Middle frontal gyrus (tissue), 1 donor: ENCODE measurements at regions not wholly inside any gene's neighbourhood (a gene's known extent, or its start where the extent isn't known, plus 50 kb on each side); places are given as distances from the start of the nearest gene placed in this dataset.
"Not testable (repeated sequence)": the region's sequence is repeated elsewhere in the genome, so short reads cannot be mapped to it uniquely, and the experiment has no call there.

Experiments used
- DNase-seq: peaks from one replicate; pipeline ENCODE4 v3.0.0-alpha.2; 2015; ENCODE audit warnings: low spot score; ENCODE audit errors: extremely low spot score

GRCh38 chr2:198917926-198918720 is 539.6 kb downstream of the SATB2 start:
- no peak for DNase-seq

DNA sequence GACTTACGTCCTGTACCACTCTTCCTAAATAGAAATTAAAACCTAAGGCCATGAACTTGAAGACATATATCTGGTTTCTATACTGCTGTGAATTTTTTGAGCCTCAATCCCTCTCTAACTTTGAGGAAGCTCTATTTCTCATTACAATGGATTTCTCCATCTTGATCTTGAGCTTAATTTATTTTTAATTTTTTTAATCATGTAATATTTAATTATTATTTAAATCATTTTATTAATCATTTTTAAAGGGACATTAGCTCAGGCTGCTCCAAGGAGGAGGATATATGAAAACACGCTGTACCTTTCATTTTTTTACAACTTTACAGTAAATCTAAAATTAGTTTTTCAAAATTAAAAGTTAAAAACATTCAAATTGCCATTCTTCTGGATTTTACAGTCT is 540.5 kb downstream of the SATB2 start:
- no peak for DNase-seq

GRCh38 chr2:198916548-198917080 is 541.1 kb downstream of the SATB2 start:
- DNase-seq, result no peak

GRCh38 chr2:198913394-198914152 is 544.2 kb downstream of the SATB2 start:
- no peak for DNase-seq

DNA sequence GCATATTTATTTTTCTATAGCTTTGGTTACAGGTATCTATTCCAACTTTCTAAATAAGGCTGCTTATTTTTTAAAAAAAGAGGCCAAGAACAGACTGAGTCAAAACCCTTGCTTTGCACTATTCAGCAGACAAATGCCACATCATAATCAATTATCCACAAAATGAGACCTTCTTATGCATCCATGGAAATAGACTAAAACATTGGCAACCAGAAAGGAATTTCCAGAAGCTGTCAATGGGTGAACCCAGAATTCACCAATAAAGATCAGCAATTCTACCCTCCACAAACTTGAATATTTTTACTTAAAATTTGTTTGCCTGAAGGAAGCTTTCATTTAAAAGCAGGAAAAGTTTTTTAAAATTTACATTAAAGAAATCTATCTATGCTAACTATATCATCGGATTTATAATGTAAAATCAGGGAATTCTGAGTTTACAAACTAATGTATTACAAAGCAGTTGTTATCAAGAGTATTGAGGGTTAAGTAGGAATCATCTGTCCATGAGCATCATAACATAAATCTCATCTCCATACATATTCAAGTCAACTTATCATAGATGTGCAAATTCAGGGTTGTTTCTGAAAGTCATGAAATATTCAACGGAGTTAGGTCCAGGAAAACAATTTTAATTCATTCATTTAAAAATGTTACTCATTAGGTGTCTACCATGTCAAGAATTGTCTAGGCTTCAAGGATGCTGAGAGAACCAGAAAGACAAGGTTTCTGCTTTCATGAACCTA is 548.0 kb downstream of the SATB2 start:
- no peak for DNase-seq

DNA sequence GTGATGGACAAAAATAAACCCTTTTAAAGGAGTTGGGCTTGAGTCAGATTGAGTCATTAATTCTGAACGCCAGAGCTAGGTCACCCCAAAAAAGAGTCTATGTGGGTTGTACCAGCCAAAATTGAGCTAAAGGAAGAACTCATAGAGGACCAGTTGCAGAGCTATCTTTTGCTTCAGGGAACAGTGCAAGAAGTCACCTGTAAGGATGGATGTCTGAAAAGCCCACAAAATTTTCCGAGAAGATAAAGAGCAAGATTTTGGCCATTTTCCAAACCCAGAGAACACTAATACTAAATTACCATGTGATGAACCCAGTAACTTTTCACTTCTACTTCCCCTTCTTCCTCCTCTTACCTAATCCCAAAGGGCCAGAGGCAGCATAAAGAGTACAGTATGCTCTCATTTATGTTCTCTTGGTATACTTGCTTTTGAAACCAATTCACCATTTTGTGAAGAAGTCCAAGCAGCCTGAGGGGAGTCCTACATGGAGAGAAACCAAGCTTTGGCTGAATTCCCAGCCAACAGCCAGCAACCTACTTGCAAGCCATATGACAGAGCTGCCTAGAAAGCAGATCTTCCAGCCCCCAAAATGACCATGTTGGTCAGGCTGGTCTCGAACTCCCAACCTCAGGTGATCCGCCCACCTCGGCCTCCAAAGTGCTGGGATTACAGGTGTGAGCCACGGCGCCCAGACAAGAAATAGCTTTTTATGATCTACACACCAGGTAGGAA is 551.7 kb downstream of the SATB2 start:
- DNase-seq, result no peak

DNA sequence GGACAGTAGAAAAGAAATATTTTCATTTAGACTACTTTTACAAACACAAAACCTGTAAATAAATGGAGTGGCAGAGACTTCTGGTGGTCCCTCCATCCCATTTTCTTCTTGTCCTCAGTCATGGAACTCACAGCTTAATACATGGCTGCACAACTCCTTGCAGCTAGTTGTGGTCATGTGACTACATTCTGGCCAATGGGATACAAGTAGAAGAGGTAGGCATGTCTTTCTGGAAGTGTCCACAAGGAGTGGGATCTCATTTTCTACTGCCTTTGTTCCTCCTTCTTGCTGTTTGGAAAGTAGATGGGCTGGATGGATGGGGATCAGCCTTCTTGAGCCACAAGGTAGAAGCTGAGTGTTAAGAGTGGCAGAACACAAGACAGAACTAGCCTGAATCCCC is 555.8 kb downstream of the SATB2 start:
- no peak for DNase-seq

GRCh38 chr2:198900141-198900540 is 557.6 kb downstream of the SATB2 start:
- DNase-seq, result no peak

DNA sequence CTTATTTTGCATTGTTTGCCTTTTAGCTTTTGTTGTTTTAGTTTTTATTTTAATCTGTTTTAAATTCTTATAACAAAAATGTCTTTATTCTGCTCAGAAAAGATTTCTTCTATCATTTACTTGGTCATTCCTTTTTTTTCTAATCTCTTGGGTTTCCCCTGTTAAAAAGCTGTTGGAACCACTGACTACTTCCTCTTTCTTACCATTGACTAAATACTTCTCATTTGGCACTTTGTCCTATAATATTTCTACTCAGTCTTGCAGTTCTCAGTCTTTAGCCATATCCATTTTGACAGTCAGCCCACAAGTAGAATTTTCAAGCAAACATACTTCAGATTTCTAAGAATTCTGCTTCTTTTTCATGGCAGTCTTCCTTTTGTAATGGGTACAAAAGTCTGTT is 567.2 kb downstream of the SATB2 start:
- DNase-seq, result no peak

DNA sequence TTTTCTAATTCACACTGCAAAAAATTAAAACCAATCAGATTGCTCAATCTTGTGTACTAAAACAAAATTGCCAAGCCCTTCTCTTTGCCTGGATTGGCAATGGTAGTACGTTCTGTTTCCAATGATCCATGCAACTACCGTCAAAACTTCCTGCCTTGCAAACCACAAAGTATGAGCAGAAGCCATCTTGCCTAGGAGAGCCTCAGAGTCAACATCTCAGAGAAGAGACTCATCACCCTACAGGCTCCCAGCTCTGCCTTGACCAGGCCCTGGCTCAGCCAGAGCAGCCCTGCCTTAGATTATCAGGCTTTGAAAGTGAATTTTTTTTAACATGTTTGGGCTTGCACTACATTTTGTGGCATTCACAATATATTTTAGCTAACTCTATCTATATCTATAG is 574.1 kb downstream of the SATB2 start:
- no peak for DNase-seq

DNA sequence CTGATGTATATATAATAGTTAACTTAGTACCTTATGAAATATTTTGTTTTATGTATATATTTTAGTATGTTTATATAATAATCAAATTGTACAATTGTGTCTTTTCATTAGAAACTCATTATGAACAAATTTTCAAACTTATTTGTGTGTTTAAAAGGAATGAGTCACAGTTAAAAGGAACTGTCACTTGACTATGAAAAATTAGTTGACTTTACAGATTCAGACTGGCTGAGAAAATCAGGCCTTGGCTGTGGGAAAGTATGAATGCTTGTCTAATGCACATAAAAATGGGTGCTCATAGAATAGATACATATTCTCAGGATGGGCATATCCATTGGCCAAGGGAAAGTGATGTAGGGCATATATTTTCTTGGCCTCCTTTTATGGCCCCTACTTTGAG is 576.8 kb downstream of the SATB2 start:
- no peak for DNase-seq

- DNase-seq, result no peak
Measured at GRCh38 chr2:198880421-198880820, 577.3 kb downstream of the SATB2 start.

DNA sequence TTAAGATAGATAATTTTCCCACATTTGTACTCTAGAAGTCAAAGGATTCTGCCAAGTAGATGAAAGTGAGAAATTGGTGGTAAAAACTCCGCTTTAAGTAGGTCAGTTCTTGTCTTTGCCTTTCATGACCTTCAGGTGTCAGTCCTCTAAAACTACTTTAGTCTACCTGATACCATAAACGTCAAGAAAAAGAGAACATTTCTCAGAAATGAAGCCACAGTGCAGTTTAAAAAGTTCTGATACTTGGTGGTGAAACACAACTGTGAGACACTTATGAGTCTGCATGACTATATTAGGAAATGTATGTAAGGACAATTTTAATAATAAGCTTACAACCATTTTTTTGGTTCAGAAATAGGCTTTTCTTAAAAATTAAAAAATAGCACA is 583.3 kb downstream of the SATB2 start:
- DNase-seq, result no peak

GRCh38 chr2:198873503-198874471 is 584.0 kb downstream of the SATB2 start:
- DNase-seq, result no peak

GRCh38 chr2:198863655-198864054 is 594.1 kb downstream of the SATB2 start:
- no peak for DNase-seq

GRCh38 chr2:198861080-198861479 is 596.7 kb downstream of the SATB2 start:
- DNase-seq, result no peak

DNA sequence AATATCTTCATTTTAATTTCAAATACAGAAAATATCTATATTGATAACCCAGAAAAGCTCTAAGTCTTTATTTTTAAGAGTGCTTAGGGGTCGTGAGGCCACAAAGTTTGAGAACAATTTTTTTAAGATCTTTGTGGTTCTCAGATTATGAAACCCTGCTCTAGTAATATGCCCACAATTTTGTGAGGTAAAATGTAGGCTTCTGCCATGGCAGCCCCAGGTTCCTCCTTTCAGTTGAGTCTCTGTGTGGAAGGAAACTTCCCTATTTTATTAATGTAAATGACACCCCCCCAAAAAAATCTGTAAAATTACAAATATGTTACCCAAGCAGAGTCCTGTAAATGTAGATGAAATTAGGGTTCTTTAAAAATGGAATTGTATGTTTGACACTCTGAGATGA is 600.5 kb downstream of the SATB2 start:
- DNase-seq, result no peak

- DNase-seq, result not testable (repeated sequence)
Measured at GRCh38 chr2:198855746-198856145, 602.0 kb downstream of the SATB2 start.

GRCh38 chr2:198852248-198852647 is 605.5 kb downstream of the SATB2 start:
- DNase-seq, result no peak

- no peak for DNase-seq
Measured at GRCh38 chr2:198825534-198825933, 632.2 kb downstream of the SATB2 start.
